Lung (tissue), 11 donors: ENCODE measurements at regions not wholly inside any gene's neighbourhood (a gene's known extent, or its start where the extent isn't known, plus 50 kb on each side); places are given as distances from the start of the nearest gene placed in this dataset.

Experiments
- ATAC-seq: fragments of 200-7000 bp; cut with Tn5 transposase; one replicate; pipeline ENCODE4 v1.9.1; 2020; ENCODE audit warnings: moderate number of reproducible peaks; ENCODE audit not compliant: insufficient read depth, low FRiP score
- DNase-seq, 3 donors: peaks; one replicate each; pipeline ENCODE4 v3.0.0-alpha.2; 2013 to 2017
- H3K27ac ChIP-seq, 2 donors: one replicate each; pipeline ENCODE4 v1.5.1; 2013; ENCODE audit warnings: mild to moderate bottlenecking in 2 of 2, moderate library complexity in 2 of 2, control low read depth in 1 of 2, inconsistent platforms in 1 of 2, low read depth in 1 of 2, low read length in 1 of 2
- H3K27me3 ChIP-seq, 3 donors: one replicate each; pipeline ENCODE4 v1.5.1; 2013; ENCODE audit warnings: low read length in 2 of 3; ENCODE audit not compliant: control insufficient read depth in 3 of 3, insufficient read depth in 3 of 3
- H3K36me3 ChIP-seq, 4 donors: one replicate each; pipeline ENCODE4 v1.5.1; 2013; ENCODE audit warnings: low read length in 4 of 4, mild to moderate bottlenecking in 1 of 4, moderate library complexity in 1 of 4; ENCODE audit not compliant: control insufficient read depth in 4 of 4, insufficient read depth in 4 of 4
- H3K4me1 ChIP-seq, 5 donors: one replicate each; pipeline ENCODE4 v1.5.1; 2013; ENCODE audit warnings: low read length in 5 of 5, mild to moderate bottlenecking in 2 of 5, moderate library complexity in 1 of 5; ENCODE audit not compliant: control insufficient read depth in 5 of 5, insufficient read depth in 5 of 5
- H3K4me3 ChIP-seq: one replicate; pipeline ENCODE4 v1.5.1; 2013; ENCODE audit warnings: mild to moderate bottlenecking, control low read depth, moderate library complexity
- H3K9ac ChIP-seq, 2 donors: one replicate each; pipeline ENCODE4 v1.5.1; 2013; ENCODE audit warnings: low read length in 2 of 2, control low read depth in 1 of 2; ENCODE audit not compliant: insufficient read depth in 1 of 2
- H3K9me3 ChIP-seq, 4 donors: one replicate each; pipeline ENCODE4 v1.5.1; 2013; ENCODE audit warnings: low read length in 3 of 4, mild to moderate bottlenecking in 1 of 4, moderate library complexity in 1 of 4; ENCODE audit not compliant: control insufficient read depth in 4 of 4, insufficient read depth in 3 of 4
- WGBS, 2 donors: extraction: QIAGEN DNeasy Blood & Tissue Kit; methylation state at CpG; one replicate each; pipeline ENCODE4 v1.1.7; 2013; 5-methylcytosine and 5-hydroxymethylcytosine counted together
- TF ChIP-seq, protein P1 (sequence below): IDR thresholded peaks from 2 replicates; pipeline ENCODE4 v1.5.1; 2012; ENCODE audit warnings: mild to moderate bottlenecking; ENCODE audit errors: control extremely low read depth, extremely low read depth
- donor health status: control.
- donor health status: control.
- donor health status: Bipolar disorder and iron deficiency.
- donor health status: healthy.
- donor health status: DM: yes; HTN: yes; CAD: no.

DNA sequence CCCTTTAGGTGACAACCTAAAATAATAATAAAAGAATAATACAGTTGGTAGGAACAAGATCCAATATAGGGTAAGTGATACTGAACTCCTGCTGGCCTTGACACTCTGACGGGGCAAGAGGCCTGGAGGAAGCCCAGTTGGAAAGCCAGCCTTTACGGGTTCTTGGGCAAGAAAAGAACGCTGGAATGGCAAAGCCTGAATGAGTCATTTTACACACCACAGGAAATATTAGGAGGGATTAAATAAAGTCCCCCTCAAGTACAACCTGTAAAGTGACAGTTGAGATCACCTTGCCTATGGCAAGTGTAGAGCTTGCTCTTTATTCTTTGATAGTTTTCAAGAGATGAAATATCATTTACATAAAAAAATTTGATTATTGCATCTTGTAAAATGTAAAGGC, 244.5 kb upstream of the TLL1 start:
- Histone ChIP-seq H3K9me3 (no peaks in the 10 kb centered on the region), H3K9ac (no peak overlapping the region), H3K4me1 (no peaks in the 10 kb centered on the region), H3K4me3 (no peak overlapping the region), H3K36me3 (no peaks in the 10 kb centered on the region), H3K27ac (no peak overlapping the region), H3K27me3 (no peaks in the 10 kb centered on the region)
- TF ChIP-seq, protein P1, sequence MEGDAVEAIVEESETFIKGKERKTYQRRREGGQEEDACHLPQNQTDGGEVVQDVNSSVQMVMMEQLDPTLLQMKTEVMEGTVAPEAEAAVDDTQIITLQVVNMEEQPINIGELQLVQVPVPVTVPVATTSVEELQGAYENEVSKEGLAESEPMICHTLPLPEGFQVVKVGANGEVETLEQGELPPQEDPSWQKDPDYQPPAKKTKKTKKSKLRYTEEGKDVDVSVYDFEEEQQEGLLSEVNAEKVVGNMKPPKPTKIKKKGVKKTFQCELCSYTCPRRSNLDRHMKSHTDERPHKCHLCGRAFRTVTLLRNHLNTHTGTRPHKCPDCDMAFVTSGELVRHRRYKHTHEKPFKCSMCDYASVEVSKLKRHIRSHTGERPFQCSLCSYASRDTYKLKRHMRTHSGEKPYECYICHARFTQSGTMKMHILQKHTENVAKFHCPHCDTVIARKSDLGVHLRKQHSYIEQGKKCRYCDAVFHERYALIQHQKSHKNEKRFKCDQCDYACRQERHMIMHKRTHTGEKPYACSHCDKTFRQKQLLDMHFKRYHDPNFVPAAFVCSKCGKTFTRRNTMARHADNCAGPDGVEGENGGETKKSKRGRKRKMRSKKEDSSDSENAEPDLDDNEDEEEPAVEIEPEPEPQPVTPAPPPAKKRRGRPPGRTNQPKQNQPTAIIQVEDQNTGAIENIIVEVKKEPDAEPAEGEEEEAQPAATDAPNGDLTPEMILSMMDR, result no peak
- ATAC-seq, result no peak
- DNase-seq, result no peak
- WGBS, 2 donors, result 90 to 91% methylated on average over 3 of the region's 3 CpGs

DNA sequence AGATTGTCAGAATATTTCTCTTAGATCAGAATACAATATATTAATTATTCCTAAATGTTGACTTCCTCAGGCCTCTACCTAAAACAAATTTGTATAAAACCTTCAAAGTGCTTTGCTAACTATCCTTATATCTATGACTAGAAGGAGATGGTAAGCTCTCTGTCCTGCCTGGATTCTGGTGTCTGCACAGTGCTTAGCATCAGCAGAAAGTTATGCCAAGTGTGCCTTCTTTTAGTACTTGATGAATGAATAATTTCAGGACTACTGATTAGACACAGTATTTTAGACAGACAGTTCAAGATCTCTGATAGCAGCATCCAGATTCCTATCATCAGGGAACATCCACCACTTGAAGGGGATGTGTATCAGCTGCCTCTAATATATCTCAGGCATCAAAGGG, 242.4 kb upstream of the TLL1 start:
- H3K27me3 ChIP-seq, result no peaks in the 10 kb centered on the region
- TF ChIP-seq, protein P1, result no peak
- no peak overlapping the region for H3K9ac ChIP-seq
- H3K9me3 ChIP-seq, result peaks cover 0 to under 1% (median under 1%) of the 10 kb centered on the region in 4 donors
- no peaks in the 10 kb centered on the region for H3K4me1 ChIP-seq
- DNase-seq, result no peak
- no peak overlapping the region for H3K4me3 ChIP-seq
- no peak for ATAC-seq
- peak overlapping the region in 1 of 2 donors; percentile 90 for H3K27ac ChIP-seq
- H3K36me3 ChIP-seq, result no peaks in the 10 kb centered on the region

DNA sequence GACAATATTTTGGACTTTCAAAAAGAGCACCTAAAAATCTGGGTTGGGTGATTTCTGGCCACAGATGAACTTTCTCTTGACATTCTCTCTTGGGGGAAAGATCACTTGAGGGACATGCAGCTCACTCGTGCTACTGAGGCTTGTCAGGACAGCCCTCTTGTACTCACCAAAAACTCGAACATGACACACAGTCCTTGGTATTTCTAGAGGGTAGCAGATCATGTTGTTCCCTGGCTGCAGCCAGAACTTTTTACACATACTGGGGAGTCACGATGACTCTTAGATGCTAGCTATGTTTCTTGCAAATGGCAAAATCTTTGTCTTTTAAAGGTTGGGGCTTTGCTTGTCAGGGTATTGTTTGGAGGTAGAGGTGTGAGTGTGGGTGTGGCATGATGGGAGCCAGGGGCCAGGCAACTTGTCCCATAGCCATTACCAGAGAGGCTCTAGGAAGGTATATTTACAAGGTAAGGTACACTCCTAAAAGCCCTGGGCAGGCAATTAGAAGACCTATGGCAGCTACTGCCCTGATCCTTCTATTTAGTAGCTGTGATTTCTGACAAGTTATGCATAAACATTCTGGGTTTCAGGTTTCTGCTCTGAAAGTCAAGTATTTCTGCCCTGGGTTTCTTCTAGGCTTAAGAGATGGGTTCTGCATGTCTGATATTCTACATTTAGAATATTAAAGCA, 241.7 kb upstream of the TLL1 start:
- WGBS, 2 donors, result 82 to 91% methylated on average over 3 of the region's 3 CpGs
- ATAC-seq (no peak), DNase-seq (no peak)
- Histone ChIP-seq H3K4me3 (no peak overlapping the region), H3K9me3 (peaks cover 0 to 4% (median 2%) of the 10 kb centered on the region in 4 donors), H3K4me1 (no peaks in the 10 kb centered on the region), H3K36me3 (no peaks in the 10 kb centered on the region), H3K27me3 (no peaks in the 10 kb centered on the region), H3K9ac (no peak overlapping the region), H3K27ac (peak overlapping the region in 1 of 2 donors; percentile 90)
- TF ChIP-seq, protein P1, result no peak

DNA sequence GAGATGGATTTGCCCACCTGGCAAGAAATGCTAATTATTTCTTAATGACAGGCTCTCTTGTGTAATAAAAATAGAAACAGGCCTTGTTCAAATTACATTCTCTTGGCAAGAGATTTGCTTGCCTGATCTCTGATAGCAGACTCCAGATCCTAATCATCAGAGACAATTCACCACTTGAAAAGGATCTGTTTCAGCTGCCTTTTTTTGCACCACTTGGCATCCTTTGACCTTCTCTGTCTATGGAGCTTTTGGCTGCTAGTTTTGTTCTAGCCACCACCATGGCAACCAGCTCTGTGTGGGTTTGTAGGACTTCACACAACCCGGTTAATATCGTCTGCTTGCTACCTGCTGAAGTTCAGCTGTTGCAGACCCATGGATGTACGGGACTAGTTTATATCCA, 241.1 kb upstream of the TLL1 start:
- Histone ChIP-seq H3K9ac (no peak overlapping the region), H3K36me3 (no peaks in the 10 kb centered on the region), H3K27ac (peak overlapping the region in 1 of 2 donors; percentile 90), H3K4me3 (no peak overlapping the region), H3K9me3 (peaks cover 0 to 4% (median 2%) of the 10 kb centered on the region in 4 donors), H3K27me3 (no peaks in the 10 kb centered on the region), H3K4me1 (no peaks in the 10 kb centered on the region)
- 80 to 87% methylated on average over 3 of the region's 3 CpGs for WGBS, 2 donors
- ATAC-seq (no peak), DNase-seq (no peak)
- TF ChIP-seq, protein P1, result no peak
